ENCODE measurements at regions not wholly inside any gene's neighbourhood (a gene's known extent, or its start where the extent isn't known, plus 50 kb on each side); places are given as distances from the start of the nearest gene placed in this dataset.

DNA sequence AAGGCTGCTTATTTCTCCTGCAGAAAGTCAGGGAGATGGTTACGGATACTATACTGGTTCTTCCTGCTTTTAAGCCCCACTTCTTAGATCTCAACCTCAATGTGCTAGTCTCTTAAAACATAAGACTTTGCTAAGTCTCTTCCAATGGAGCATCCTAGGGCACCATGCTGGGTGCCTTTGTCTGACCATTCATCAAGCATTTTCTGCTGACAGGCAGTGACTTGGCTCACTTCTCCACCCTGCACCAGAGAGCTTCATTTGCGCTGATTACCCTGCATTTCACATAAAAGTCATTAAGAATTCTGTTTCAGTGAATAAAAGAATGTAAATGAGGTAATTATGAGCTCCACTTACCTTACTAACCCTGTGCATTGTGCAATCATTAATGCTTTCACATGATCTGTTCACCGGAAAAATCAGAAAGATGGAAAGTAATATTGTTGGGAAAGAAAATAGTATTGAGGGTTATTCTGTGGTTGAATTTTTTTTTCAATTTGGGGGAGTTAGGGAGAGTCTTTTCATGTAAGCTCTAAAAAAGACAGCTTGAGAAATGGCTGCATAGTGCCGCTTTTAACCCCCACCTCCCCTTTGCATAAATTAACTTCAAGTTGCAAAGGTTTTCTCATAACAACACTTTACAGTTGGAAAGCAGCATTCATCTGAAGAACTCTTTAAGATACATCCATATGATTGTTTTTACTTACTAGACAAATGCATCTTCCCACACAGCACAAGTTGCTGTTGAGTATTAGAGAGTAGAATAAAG, 677.3 kb upstream of the KIRREL3 start:
- DNase-seq: no peak

DNA sequence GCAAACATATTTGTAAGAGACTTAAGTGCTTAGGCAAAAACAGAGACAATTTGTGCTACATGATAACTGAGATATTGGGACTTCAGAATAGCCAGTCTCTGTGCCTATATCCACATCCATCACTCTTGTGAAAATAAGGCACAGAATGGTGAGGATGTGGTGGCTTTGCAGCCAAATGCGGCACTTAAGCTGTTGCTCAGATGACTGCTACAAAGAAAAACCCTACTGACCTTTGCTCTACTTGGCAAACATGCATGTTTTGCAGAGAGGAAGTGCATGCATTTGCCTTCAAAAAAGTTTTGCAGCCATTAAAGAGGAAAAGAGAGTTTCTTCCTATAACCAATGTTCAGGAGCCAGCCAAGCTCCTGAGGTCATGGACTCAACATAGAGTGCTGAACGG, 675.0 kb upstream of the KIRREL3 start:
- no peak for DNase-seq

DNA sequence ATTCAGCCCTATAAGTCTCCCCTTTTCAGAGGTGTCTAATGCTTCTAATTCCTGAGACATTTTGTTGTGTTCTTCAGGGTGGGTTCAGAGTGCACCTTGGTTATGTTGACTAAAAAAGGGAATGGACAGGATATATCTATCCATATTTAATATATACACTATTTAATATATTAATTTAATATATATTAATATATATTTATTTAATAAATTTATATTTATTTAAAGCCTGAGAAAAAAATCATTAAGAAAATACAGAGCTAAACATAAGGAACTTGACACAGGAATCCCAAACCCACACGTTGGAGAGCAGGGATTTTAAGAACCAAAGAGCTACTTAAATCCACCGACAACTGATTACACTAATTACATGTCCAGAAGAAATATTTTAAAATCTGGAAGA, 674.2 kb upstream of the KIRREL3 start:
- no peak for DNase-seq

DNA sequence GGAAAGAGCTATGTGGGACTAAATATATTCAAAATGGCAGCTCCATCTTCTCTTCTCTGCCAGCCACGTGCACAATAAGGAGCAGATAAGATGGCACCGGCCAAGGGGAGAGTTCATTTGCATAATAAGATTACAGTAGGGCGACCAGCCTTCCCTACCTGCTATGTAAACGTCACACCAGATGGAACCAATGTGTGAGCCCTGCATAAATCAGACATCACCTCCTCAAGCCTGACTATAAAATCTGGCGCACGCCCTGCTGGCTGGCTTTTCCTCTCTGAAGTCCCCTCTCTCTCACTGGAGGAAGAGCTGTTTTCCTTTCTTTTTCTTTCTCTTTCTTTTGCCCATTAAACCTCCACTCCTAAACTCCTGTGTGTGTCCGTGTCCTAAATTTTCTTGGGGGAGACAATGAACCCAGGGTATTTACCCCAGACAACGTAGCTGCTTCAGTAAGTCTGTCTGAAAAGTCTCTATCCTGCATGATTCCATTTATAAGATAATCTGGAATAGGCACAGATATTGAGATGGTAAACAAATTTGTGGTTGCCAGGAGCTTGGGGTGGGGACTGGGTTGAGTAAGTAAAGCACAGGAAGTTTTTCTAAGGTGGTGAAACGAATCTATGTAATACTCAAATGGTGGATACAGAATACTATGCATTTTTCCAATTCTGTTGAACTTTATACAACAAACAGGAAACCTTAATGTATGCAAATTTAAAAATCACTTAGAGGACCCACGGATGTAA, 670.0 kb upstream of the KIRREL3 start:
- DNase-seq: no peak

DNA sequence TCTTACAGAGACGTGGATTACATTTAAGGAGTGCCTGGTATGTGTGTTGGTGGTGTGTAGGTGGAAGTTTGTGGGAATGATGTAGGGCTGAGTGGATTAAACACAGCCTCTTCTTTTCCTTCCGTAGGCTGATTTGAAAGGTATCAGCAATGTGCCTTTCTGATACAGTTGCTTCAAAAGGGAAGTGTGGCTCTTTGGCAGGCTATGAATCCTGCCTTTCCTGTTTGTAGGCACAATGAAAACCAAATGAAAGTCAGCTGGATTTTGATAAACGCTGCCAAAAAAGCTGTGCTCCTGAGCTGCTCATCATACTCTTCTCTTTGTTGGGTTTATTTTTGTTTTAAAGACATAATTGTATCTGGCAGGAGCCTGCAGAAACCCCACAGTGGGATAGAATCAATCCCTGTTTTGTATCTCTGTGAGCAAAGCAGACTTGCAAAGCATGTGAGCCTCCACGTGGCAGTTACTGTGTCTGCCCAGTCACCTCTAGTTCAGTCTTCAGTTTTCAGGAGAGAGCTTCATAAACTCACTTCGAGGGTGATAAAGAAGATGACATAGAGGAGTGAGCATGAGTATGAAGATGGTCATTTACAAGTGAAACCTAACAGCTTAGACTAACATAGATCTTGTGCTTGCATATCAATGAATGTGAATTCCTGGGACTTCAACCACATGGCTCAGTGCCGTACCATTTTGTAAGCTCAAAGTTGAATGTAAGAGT, 655.7 kb upstream of the KIRREL3 start:
- no peak for DNase-seq

DNA sequence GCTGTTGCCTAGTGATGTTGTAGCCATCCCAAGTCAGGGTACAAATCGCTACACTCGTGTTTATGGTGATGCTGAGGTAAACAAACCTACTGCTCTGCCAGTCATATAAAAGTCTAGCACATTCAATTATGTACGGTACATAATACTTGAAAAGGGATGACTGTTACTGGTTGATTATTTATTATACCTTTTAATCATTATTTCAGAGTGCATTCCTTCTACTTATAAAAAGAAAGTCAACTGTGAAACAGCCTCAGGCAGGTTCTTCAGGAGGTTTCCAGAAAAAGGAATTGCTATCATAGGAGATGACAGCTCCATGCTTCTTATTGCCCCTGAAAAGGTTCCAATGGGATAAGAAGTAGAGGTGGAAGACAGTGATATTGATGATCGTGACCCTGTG, 652.5 kb upstream of the KIRREL3 start:
- DNase-seq: no peak

DNA sequence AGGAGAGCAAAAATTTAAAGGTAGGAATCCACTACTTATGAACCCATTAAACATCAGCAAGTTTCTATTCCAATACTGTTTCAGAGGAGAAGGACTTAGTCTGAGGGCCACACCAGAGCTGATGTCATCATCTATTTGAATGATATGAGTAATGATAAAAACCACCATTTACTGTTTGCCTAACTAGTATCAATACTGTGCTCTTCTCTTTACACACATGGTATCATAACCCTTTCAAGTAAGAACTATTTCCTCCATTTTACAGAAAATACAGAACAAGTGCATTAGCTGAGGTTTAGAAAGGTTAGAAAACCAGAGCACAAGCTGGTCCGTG, 651.3 kb upstream of the KIRREL3 start:
- DNase-seq: no peak

DNA sequence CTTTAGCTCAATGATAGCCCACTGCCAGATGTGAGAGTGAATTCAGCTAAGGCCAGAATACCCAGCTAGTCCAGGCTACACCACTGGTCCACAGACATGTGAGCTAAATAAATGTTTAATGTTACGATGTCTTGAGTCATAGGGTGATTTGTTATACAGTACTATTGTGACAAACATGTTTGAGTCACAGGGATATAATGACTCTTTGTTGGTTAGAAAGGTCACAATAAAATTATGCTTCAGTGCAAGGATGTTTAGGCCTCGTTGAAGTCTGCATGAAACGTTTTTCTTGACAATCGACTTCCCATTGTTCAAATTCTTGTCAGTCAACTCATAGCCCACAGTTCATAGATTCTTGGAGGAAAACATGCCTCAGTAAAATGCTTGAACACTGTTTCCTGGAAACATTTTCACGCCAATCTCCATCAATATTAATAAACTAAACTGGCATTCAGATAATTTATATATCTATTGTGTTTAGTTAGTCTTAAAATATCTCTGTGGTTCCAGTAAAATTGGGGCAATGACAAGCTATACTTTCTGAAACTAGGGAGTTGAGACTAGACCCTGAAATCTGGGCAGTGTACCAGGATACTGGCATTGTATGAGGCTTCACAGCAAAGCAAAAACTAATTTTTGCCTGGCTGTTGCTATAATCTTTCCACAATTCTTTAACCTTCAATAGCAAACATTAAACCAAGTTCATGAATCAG, 650.8 kb upstream of the KIRREL3 start:
- DNase-seq: no peak

DNA sequence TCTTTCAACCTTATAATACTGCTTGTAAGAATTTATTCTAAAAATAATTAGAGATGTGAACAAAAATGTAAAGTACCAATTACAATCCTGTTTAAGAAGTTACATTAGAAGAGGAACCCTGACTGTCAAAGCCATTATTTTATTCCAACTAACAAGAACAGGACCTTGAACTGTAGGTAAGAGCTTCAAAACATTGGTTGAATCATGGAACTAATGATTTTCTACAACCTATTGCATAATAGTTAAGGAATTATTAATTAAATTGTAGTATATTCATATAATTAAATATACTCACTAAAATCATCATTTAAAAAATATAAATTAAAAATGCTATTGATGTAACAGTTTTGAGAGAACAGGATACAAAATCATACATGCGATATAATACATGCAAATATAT, 649.4 kb upstream of the KIRREL3 start:
- DNase-seq: no peak

DNA sequence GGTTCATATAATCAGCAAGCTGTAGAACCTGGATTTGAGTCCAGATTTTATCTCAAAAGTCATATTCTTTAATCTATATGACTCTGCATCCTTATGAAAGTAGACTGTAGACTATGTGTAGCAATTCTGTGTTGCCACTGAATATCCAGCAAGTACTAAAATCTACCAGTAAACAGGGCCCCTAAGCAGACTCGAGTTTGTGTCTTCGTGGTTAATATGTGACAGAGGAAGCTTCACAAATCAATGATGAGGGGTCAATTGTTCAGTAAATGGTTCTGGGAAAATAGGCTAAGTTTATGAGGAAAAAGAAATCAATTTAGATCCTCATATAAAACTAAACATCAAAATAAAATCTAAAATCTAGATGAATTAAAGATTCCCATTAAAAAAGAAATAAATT, 648.5 kb upstream of the KIRREL3 start:
- no peak for DNase-seq

DNA sequence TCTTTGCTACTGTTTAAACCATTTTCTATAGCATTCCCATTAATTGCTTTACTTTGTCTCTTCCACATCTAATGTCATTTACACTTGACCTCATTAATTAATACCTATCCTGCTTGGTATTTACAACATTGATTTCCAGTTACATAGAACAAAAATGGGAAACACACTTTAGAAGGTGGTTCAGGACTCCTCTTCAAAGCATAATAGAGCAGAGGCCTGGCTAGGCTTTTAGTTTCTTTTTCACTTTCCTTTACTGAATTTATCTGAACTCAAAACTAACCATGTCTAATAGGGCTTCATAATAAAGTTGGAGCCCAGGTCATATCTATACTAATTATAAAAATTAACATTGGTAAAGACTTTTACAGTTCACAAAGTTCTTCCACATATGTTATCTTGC, 648.0 kb upstream of the KIRREL3 start:
- no peak for DNase-seq

DNA sequence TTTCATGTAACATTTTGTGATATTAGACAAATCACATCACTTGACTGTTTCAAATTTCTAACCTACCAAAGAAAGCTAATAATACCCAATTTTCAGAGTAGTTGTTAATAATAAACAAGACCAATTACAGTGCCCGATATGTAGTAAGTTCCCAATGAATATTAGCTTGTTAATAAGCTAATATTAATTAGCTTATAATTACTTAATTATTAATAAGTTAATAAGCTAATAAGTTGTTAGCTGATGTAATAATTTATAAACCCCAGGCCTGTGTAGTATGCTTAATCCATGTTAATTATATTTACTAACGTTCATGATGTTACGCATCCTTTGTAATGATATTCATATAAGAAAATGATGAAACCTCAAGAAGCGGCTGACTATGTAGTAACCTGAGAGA, 643.8 kb upstream of the KIRREL3 start:
- no peak for DNase-seq

DNA sequence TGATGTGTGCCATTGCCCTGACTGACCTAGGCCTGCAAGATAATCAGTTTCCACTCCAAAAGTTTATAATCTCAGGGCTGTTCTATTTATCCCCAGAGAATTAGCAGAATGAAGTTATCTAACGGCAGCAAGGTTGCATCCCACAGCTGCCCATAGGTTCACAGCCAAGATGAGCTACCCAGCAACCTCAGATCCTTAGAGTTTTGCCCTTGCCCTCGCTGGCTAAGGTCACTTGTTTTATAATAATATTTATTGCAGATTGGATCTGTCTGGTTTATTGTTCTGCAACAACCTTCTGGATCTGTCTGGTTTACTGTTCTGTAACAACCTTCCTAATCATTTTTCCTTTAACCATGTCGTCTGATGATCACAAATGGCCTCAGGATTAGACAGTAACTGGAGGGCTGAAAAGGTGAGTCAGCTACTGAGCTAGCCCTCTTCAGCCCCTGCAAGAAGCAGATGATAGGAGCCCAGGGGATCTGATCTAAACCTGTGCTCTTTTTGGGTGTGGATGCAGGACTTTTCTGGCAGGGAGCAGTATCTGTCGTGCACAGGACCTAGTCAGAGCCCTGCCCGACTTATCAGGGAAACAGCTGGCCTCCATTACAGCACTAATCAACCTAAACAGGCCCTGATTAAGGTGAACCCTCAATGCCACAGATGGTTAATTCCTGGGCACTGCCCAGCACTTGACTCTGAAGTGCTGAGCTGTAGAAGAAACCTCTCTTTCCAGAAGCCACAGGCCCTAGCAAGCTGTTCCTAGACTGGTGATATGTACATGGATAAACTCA, 642.9 kb upstream of the KIRREL3 start:
- DNase-seq: no peak

DNA sequence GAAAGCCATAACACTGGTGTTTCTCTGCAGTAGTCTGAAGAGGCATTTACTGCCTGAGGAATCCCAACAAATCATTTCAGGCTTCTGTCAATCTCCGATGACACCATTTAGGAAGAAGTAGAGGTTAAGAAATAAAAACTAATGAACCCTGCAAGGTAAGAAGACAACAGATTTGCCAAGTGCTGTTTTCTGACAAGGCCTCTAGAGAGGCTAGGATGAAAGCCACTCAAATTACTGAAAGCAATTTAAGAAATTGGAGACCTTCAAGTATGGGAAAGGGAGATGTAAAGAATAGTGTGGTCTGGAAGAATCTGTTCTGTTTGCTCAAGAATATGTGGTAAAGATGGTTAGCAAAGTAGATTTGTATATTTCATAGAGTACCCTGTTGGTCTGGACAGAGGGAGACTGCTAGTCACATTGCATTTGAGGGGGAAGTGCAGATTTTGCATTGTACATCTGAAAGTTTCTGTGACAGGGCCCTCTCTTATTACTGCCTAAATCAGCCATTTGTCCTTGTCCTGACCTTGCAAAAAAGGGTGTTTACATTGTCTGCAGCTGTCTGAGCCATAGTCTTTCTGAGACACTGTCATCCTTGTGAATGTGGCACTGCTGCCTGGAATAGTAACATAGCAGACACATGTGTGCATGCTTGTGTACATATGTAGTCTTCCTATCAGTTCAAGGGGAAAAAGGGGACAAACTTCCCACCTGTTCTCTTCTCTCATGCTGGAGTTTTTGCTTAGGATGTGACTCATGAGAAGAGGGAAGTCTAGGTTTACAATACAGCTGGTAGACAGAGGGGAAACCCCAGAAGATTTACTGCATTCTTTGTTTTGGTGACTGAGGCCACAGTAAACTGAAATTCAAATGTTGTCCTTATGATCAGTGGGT, 640.2 kb upstream of the KIRREL3 start:
- DNase-seq: no peak

DNA sequence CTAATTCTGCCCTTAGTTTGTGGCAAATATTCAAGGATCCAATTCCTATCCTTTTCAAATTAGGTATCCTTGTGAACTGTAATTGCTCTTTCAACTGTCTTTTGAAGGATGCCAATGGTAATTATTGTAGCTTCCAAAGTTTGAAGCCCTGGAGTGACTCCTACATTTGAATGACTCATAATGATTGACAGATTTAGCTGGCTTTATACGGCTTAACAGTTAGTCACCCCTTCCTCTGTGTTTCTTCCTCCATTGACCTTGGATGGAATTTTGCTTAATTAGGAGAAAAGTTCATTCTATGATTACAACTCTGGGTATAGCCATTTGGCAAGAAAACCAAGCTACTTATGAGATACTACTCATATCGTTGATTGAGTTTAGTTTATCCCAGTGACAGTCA, 639.3 kb upstream of the KIRREL3 start:
- DNase-seq: no peak

DNA sequence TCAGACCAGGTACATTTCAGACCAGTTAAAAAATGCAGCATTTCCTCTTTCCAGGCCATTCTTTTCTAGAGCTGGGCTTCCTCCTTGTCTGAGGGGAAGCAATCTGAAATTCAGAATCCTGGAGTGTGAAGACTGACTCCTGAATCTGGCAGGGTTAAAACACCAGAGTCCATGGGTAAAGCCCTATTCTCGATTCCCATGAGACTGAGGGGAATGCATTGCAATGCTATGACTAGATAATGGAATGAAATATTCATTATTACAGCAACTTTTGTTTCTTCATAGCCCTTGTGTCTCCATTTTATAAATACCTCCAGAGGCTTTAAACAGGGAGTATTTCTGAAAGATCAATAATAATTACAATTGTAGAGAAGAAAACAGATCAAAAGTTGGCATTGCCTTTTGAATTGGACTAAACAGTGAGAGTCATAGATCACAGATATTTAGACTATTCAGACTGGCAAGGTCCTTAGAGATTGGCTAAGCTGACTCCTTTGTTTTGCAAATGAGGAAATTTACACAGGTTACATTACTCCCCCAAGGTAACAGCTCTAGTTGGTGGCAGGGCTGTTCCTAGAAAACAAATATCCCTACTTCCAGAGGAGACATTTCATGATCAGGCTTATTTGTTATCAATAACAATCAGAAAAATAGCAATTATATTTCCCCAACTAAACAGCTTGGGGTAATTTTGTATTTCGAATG, 632.6 kb upstream of the KIRREL3 start:
- no peak for DNase-seq

DNA sequence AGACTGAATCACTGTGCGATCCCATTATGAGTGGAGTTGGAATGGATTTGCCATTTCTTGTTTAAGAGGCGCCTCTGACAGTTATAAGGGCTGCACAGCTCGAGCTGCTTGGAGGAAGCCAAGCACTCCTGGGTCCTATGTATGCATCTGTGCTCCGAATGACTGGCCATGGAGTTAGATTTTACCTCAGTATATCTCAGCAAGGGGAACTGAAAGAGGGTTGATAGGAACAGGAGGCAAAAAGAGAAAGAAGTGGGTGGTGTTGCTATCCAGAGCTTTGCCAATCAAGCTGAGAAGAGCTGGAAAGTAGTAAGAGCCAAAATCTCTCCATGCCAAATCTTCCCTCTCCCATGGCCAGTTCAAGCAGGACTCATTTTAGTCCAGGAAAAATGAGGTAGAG, 632.0 kb upstream of the KIRREL3 start:
- DNase-seq: no peak

DNA sequence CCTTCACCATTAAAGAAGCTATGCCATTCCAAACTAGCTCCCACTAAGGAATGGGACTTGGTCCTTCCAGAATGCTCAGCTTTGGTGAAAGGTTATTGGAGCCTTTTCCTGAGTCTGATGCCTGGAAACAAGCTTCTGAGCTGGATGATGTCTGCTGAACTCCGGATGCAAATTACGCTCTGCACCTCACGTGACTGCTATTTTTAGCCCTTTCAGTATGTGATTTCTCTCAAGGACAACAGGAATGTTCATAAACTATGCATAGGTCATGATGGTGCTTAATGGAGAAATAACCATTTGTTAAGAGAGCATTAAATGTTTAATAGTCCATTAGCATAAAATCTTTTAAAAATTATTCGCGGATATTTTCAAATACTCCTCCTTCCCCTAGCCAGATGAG, 631.4 kb upstream of the KIRREL3 start:
- DNase-seq: no peak

DNA sequence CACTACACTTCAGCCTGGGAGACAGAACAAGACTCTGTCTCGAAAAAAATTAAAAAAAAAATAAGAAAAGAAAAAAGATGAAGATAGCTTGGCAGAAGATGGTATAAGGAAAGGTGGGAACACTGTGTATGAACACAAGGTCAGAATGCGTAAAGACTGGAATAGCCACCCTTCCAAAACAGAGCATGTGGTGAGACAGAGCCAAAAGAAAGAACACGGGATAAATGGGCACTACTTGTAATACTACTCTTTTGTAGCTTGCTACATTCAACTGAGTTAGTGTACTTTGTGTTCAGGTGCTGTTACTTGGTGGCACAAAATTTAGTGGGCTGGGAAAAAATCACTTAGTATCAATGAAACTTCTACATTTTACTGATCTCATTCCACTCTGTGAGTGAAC, 628.6 kb upstream of the KIRREL3 start:
- no peak for DNase-seq

DNA sequence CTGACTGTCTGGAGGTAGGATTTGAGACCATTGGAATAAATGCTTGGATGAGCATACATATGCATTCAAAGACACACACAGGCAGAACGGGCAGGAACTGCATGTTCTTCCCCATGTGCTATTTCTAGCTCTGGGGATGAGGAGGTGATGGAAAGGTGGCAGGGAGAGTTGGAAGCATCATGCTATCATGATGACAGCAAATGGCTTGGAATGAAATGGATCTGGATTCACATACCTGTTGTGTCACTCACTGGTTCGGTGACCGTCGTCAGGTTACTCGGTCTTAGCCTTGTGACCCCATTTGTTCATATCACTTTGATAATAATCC, 627.9 kb upstream of the KIRREL3 start:
- no peak for DNase-seq

Measured in effector CD8-positive, alpha-beta T cell (primary cell).